Hepatocyte (in vitro differentiated cells): ENCODE measurements at regions not wholly inside any gene's neighbourhood (a gene's known extent, or its start where the extent isn't known, plus 50 kb on each side); places are given as distances from the start of the nearest gene placed in this dataset.

Experiments
- DNase-seq: peaks from one replicate; pipeline ENCODE4 v3.0.0-alpha.2; 2016; ENCODE audit warnings: low spot score
- H2AFZ ChIP-seq: fragments of 200-600 bp; sonication (generic); 2 replicates; pipeline ENCODE4 v1.6.0; 2016; ENCODE audit warnings: antibody characterized with exemption, mild to moderate bottlenecking
- H3K27ac ChIP-seq: fragments of 200-600 bp; sonication (generic); 2 replicates; pipeline ENCODE4 v1.5.1; 2016; ENCODE audit warnings: mild to moderate bottlenecking
- H3K27me3 ChIP-seq: fragments of 200-600 bp; sonication (generic); 2 replicates; pipeline ENCODE4 v1.6.1; 2016
- H3K36me3 ChIP-seq: fragments of 200-600 bp; sonication (generic); replicated peaks from 2 replicates; pipeline ENCODE4 v1.5.1; 2016; ENCODE audit warnings: low read depth; ENCODE audit not compliant: insufficient read depth
- H3K4me1 ChIP-seq: fragments of 200-600 bp; sonication (generic); 2 replicates; pipeline ENCODE4 v1.5.1; 2016; ENCODE audit warnings: mild to moderate bottlenecking, moderate library complexity; ENCODE audit not compliant: insufficient read depth
- H3K4me2 ChIP-seq: fragments of 200-600 bp; sonication (generic); 2 replicates; pipeline ENCODE4 v1.6.0; 2016
- H3K4me3 ChIP-seq: fragments of 200-600 bp; sonication (generic); 2 replicates; pipeline ENCODE4 v1.5.1; 2016; ENCODE audit warnings: mild to moderate bottlenecking
- H3K79me2 ChIP-seq: fragments of 200-600 bp; sonication (generic); 2 replicates; pipeline ENCODE4 v1.6.0; 2017; ENCODE audit warnings: mild to moderate bottlenecking
- H3K9me2 ChIP-seq: fragments of 200-600 bp; sonication (generic); replicated peaks from 2 replicates; pipeline ENCODE4 v1.6.0; 2017; ENCODE audit warnings: mild to moderate bottlenecking; ENCODE audit not compliant: insufficient read depth
- H3K9me3 ChIP-seq: fragments of 200-600 bp; sonication (generic); 2 replicates; pipeline ENCODE4 v1.5.1; 2016; ENCODE audit warnings: low read depth, mild to moderate bottlenecking
- H4K20me1 ChIP-seq: fragments of 200-600 bp; sonication (generic); 2 replicates; pipeline ENCODE4 v1.6.0; 2016; ENCODE audit warnings: mild to moderate bottlenecking; ENCODE audit not compliant: insufficient read depth, poor library complexity, severe bottlenecking
- CTCF ChIP-seq: fragments of 200-600 bp; sonication (generic); IDR thresholded peaks from 2 replicates; pipeline ENCODE4 v1.5.1; 2016; ENCODE audit warnings: antibody characterized with exemption, mild to moderate bottlenecking; ENCODE audit not compliant: poor library complexity
- EZH2 ChIP-seq: fragments of 200-600 bp; sonication (generic); IDR thresholded peaks from 2 replicates; pipeline ENCODE4 v1.6.1; 2016; ENCODE audit warnings: antibody characterized with exemption, mild to moderate bottlenecking, borderline replicate concordance
- EZH2phosphoT487 ChIP-seq: fragments of 200-600 bp; sonication (generic); IDR thresholded peaks from one replicate; pipeline ENCODE4 v1.6.1; 2018; ENCODE audit warnings: antibody characterized with exemption, mild to moderate bottlenecking, low read depth, moderate library complexity; ENCODE audit not compliant: unreplicated experiment, severe bottlenecking
- WGBS: methylation state at CpG from one replicate; pipeline ENCODE4 v1.1.6; 2016; ENCODE audit warnings: low lambda C conversion rate; ENCODE audit errors: missing lambda C conversion rate; 5-methylcytosine and 5-hydroxymethylcytosine counted together

GRCh38 chr2:40820319-40820718 is 368.4 kb upstream of the SLC8A1 start:
- no peaks in the 10 kb centered on the region for H4K20me1 ChIP-seq
- H3K36me3 ChIP-seq, result no peaks in the 10 kb centered on the region
- no peak overlapping the region for H3K4me3 ChIP-seq
- no peak overlapping the region for H3K27ac ChIP-seq
- H2AFZ ChIP-seq, result no peak overlapping the region
- DNase-seq, result no peak
- H3K4me1 ChIP-seq, result no peaks in the 10 kb centered on the region
- H3K9me2 ChIP-seq, result no peaks in the 10 kb centered on the region
- TF ChIP-seq EZH2phosphoT487, result no peak
- TF ChIP-seq CTCF, result peak; percentile 13
- no peaks in the 10 kb centered on the region for H3K9me3 ChIP-seq
- no peak overlapping the region for H3K4me2 ChIP-seq
- H3K27me3 ChIP-seq, result no peaks in the 10 kb centered on the region
- H3K79me2 ChIP-seq, result no peaks in the 10 kb centered on the region

DNA sequence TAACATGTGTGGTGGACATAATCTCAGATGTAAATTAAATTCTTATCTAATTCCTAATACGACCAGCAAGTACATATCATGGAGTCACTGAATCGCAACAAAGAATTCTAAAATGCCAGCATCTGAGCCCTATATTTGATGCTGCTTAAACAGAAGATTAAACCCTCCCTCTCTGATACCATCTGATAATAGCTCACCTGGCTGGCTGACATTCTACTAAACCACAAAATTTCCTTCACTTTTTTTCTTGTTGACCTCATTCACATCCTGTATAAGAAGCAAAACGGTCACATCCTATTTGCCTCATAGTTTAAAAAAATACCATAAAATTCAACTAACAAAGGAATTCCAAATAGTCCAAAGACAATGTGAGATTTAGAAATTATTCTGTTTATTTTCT is 371.6 kb upstream of the SLC8A1 start:
- no peak overlapping the region for H3K4me3 ChIP-seq
- no peak for TF ChIP-seq CTCF
- H3K79me2 ChIP-seq, result no peaks in the 10 kb centered on the region
- H4K20me1 ChIP-seq, result no peaks in the 10 kb centered on the region
- no peaks in the 10 kb centered on the region for H3K27me3 ChIP-seq
- no peak overlapping the region for H2AFZ ChIP-seq
- no peak overlapping the region for H3K27ac ChIP-seq
- no peak for DNase-seq
- no peak overlapping the region for H3K4me2 ChIP-seq
- no peaks in the 10 kb centered on the region for H3K9me3 ChIP-seq
- no peaks in the 10 kb centered on the region for H3K36me3 ChIP-seq
- 86% methylated on average over 3 of the region's 3 CpGs for WGBS
- no peaks in the 10 kb centered on the region for H3K4me1 ChIP-seq
- no peaks in the 10 kb centered on the region for H3K9me2 ChIP-seq

DNA sequence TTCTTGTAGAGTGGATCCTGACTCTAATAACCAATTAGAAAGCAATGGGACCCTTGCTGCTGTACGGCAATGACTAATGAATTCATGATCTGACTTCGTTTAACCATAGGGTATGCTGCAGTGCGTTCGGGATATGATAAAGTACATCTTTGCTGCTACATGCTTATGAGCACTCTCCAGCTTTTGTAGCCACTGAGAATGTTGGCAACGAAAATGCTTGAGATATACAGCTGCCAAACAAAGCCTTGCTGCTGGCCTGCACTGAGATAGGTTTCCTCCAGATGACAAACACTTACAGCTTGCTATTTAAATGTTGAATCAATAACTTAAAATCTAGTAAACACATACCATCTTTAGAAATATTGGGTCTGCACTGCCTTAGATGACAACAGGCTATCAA is 372.4 kb upstream of the SLC8A1 start:
- H3K36me3 ChIP-seq, result no peaks in the 10 kb centered on the region
- H3K27ac ChIP-seq, result no peak overlapping the region
- 88% methylated on average over 5 of the region's 5 CpGs for WGBS
- no peak overlapping the region for H2AFZ ChIP-seq
- H3K4me2 ChIP-seq, result no peak overlapping the region
- H3K9me2 ChIP-seq, result no peaks in the 10 kb centered on the region
- H3K79me2 ChIP-seq, result no peaks in the 10 kb centered on the region
- H3K4me3 ChIP-seq, result no peak overlapping the region
- H3K27me3 ChIP-seq, result no peaks in the 10 kb centered on the region
- DNase-seq, result no peak
- H3K4me1 ChIP-seq, result no peaks in the 10 kb centered on the region
- H4K20me1 ChIP-seq, result no peaks in the 10 kb centered on the region
- H3K9me3 ChIP-seq, result no peaks in the 10 kb centered on the region
- no peak for TF ChIP-seq EZH2
- TF ChIP-seq EZH2phosphoT487, result no peak
- TF ChIP-seq CTCF, result no peak

GRCh38 chr2:40827392-40827791 is 375.5 kb upstream of the SLC8A1 start:
- no peak for DNase-seq

More at GRCh38 chr2:40827392-40827791, 375.5 kb upstream of the SLC8A1 start:
- H2AFZ ChIP-seq, result no peak overlapping the region
- H3K27me3 ChIP-seq, result no peaks in the 10 kb centered on the region
- no peak overlapping the region for H3K27ac ChIP-seq
- H3K36me3 ChIP-seq, result no peaks in the 10 kb centered on the region
- no peak overlapping the region for H3K4me3 ChIP-seq
- TF ChIP-seq EZH2phosphoT487 (no peak), CTCF (no peak), EZH2 (no peak)
- H3K79me2 ChIP-seq, result no peaks in the 10 kb centered on the region
- no peaks in the 10 kb centered on the region for H3K9me3 ChIP-seq
- no peaks in the 10 kb centered on the region for H3K9me2 ChIP-seq
- no peak overlapping the region for H3K4me2 ChIP-seq
- no peaks in the 10 kb centered on the region for H4K20me1 ChIP-seq
- H3K4me1 ChIP-seq, result no peaks in the 10 kb centered on the region
